GM19023 (cell line): ENCODE measurements at regions not wholly inside any gene's neighbourhood (a gene's known extent, or its start where the extent isn't known, plus 50 kb on each side); places are given as distances from the start of the nearest gene placed in this dataset.
"Not testable (repeated sequence)": the region's sequence is repeated elsewhere in the genome, so short reads cannot be mapped to it uniquely, and the experiment has no call there.

Source experiments
- ATAC-seq: cut with Tn5 transposase; IDR thresholded peaks from one replicate; pipeline ENCODE4 v1.9.1; 2021; ENCODE audit warnings: mild to moderate bottlenecking, moderate library complexity; ENCODE audit not compliant: unreplicated experiment

- ATAC-seq, result no peak
These were observed 92.5 kb downstream of the MMUT start for GRCh38 chr6:49370518-49370917.

- no peak for ATAC-seq
These were observed 96.5 kb downstream of the MMUT start for GRCh38 chr6:49366539-49366938.

DNA sequence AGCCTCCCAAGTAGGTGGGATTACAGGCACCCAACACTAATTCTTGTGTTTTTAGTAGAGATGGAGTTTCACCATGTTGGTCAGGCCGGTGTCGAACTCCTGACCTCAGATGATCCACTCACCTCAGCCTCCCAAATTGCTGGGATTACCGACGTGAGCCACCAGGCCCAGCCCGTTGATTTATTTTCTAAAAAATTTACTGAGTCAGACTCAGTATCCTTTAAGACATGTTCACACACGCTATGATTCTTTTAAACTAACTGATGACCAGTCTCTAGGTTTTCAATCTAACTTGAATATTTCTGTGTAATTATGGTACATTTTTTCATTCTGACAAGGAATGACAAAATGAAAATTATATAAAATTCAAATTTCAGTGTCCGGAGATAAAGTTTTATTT, 114.5 kb downstream of the MMUT start:
- ATAC-seq, result no peak

DNA sequence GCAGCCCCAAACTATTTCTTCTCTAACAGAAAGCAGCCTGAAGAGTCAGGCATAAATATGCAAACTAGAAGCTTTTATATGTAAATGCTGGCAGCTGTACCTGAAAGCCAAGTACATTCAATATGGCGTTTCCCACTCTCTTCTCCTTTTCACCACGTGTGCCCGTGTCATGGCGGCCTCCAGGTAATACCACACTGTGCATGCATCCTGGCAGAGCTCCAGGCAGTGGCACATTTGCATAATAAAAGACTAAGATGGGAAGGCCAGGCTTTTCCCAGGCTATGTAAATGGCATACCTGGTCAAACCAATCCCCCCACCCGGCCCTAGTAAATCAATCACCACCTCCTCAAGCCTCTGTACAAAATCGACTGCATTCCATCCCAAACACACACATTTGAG, 120.6 kb downstream of the MMUT start:
- no peak for ATAC-seq

DNA sequence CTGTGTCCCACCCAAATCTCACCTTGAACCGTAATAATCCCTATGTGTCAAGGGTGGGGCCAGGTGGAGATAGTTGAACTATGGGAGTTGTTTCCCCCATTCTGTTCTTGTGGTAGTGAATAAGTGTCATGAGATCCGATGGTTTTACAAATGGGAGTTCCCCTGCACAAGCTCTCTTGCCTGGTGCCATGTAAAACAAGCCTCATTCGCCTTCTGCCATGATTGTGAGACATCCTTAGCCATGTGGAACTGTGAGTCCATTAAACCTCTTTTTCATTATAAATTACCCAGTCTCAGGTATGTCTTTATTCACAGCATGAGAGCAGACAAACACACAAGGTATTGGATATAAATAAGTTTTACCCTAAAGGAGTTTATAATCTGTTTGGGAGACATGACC, 121.2 kb downstream of the MMUT start:
- ATAC-seq, result no peak

DNA sequence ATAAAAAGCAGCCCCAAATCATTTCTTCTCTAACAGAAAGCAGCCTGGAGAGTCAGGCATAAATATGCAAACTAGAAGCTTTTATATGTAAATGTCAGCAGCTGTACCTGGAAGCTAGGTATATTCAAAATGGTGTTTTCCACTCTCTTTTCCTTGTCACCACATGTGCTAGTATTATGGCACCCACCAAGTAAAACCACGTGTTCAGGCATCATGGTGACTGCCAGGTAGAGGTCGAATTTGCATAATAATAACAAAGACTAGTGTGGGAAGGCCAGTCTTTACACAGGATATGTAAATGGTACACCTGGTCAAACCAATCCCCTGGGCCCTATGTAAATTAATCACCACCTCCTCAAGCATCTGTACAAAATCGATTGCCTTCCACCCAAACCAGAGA, 124.0 kb downstream of the MMUT start:
- no peak for ATAC-seq

DNA sequence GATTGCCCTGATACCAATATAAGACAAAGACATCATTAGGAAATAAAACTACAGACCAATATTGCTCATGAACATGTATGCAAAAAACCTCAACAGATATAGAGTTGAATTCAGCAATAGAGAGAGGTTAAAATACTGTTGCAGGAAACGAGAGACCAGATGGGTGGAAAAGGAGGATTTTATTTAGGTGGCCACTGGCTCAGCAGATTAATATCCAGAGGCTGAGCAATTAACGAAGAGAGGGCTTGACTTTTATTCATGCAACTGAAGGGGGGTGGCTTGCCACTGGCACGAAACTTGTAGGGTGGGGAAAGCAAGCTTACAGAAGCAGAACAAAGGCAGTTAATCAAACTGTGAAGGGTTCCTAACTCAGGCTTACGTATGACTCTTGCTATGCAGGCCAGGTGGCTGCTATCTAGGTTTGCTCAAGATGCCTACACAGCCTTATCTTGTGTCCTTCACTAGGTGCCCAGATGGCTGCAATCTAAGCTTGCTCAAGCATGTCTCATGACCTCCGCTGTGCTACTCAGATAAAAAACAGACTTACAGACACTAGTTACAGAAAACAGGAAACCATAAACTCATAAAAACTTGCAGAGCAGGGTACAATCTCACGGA, 126.4 kb downstream of the MMUT start:
- ATAC-seq, result no peak

- ATAC-seq, result no peak
These were observed 129.5 kb downstream of the MMUT start for GRCh38 chr6:49333345-49334125.

GRCh38 chr6:49332781-49333180, 130.3 kb downstream of the MMUT start:
- ATAC-seq, result no peak

GRCh38 chr6:49329186-49329585, 133.9 kb downstream of the MMUT start:
- ATAC-seq, result no peak

DNA sequence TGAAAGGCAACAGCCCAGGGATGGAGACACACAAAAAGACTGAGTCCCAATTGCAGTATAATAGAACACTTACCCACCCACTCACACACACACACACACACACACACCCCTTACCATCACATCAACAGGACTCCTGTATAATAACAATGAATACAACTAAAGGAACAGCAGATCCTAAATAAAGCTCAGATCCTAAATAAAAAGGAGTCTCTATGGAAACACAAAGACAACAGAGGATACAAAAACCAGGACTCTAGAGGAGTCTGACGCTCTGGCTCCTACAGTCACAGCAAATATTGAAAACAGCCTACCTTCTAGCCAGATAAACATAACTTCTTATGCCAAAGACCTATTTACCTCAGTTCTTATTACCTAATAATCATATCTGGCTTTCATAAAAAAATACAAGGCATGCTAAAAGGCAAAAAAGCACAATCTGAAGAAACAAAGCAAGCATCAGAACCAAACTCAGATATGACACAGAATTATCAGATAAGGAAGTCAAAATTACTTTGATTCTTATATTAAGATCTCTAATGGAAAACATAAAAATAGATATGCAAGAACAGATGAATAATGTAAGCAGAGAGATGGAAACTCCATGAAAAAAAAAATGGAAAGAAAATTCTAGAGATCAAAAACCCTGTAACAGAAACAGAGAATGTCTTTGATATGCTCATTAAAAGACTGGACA, 134.9 kb downstream of the MMUT start:
- no peak for ATAC-seq

GRCh38 chr6:49327571-49327970, 135.5 kb downstream of the MMUT start:
- ATAC-seq, result no peak

DNA sequence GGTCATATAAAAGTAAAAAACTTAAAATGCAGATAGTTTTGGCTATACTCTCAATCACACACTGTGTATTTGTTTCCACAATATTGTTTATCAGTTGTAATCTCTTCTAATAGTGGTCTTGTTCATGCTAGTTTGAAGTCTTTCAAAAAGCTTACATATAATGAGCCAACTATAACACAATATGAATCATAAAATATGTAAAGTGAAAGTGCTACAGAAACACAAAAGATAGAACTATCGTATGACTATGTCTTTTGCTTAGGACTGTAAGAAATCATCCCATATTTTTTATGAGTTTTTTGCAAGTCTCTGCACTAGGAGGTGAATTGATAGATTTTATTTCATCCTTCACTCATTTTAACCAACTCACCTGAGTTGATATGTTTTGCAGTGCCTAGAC, 136.0 kb downstream of the MMUT start:
- ATAC-seq, result no peak

DNA sequence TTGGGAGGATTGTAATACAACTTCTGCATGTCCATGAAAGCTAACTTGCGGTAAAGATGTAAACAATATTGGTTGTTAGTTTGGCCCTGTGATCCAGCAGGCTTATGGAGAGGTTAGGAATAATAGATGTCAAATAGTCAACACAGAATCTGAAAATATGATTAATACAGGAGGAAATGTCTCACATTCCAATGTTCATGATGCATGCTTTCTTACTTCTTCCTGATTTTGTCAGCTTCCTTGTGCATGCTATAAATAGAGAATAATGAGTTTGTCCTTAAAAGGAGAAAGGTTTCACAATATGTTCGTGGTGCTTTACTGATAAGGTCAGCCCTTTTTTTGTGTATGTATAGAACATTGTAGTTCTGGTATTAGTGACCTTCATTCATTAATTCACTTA, 136.7 kb downstream of the MMUT start:
- ATAC-seq, result no peak

GRCh38 chr6:49325891-49326290, 137.2 kb downstream of the MMUT start:
- ATAC-seq, result no peak

DNA sequence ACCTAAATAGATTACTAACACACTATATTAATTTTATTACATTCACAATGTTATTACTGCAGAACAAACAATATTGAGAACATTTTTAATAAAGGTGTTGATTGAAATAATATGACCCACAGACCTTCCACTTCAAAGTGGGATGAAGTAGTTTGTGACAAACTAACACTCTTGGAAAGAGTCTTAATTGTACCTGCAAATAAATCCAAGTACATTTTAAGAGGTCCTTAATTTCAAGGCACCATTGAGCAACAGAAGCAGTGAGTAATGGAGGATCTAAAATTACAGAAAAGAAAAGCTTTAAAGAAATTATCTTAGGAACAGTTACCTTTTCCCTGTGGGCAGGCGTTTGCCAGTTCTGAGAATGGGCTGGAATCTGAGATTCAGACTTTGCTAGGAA, 140.2 kb downstream of the MMUT start:
- ATAC-seq, result no peak

DNA sequence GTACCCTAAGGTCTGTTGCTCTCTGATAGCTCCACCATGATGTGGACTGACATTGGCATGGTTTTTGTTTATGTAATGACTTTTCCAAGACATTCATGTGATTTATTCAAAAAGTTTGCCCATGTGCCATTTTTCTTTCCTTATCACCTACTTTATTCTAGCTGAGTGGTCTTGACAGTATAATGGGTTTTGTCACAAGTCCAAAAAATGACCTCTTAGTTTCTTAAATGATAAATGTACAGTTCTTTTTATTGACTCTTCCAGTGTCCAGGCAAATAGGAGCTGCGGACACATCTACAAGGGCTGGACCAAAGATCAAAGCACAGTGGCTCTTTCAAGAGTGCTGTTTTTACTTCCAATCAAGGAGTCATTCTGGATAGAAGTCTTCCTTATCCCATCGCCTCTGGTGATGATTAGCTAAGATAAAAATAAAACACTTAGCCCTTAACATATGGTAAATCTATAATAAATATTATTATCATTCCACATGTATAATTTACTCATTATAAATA, 141.4 kb downstream of the MMUT start:
- no peak for ATAC-seq

GRCh38 chr6:49305010-49305409, 158.0 kb downstream of the MMUT start:
- no peak for ATAC-seq

- ATAC-seq, result not testable (repeated sequence)
These were observed 158.7 kb downstream of the MMUT start for GRCh38 chr6:49304393-49304792.

- ATAC-seq, result no peak
These were observed 162.1 kb downstream of the MMUT start for GRCh38 chr6:49300911-49301310.

DNA sequence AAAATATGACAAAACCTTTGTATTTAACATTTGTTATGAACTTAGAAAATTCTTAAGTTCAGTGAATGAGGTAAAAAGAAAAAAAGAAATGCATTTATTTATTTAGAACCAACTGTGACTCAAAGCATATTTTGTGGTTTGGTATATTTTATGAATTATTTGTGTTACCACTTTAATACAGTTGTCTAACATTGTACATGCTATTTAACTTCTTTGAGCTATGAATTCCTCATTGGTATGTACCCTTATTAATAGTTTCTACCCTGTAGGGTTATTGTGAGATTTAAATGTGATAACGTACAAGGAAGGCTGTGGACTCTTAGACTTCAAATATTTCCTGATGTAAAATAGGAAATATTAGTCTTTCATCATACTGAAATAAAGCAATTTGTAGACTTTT, 162.6 kb downstream of the MMUT start:
- no peak for ATAC-seq

GRCh38 chr6:49299279-49299678, 163.8 kb downstream of the MMUT start:
- ATAC-seq, result no peak
